SKM-1 (cell line): ENCODE measurements at regions not wholly inside any gene's neighbourhood (a gene's known extent, or its start where the extent isn't known, plus 50 kb on each side); places are given as distances from the start of the nearest gene placed in this dataset.
"Not testable (repeated sequence)": the region's sequence is repeated elsewhere in the genome, so short reads cannot be mapped to it uniquely, and the experiment has no call there.

Experiments used
- DNase-seq: peaks from one replicate; lab custom pipeline; 2025; ENCODE audit not compliant: unreplicated experiment; lab: John Stamatoyannopoulos, UW

DNA sequence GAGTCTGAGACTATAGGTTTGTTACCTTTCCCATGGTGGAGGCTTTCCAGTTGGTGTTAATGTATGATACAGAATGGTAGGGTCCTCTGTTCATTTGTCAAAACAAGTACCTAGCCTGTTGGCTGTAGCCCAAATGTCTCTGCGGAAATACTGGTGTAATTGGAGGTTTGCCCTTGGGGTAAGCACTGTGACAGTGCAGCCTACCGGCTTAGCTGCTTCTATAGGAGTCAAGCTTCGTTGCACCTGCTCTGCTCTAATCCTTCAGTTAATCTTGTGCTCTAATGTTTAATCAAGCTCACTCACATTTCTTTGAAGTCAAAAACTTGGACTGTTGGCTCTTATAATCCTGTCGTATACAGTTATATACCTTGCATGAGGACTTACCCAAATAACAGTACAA is 203.4 kb downstream of the CCNG2 start:
- DNase-seq = no peak

DNA sequence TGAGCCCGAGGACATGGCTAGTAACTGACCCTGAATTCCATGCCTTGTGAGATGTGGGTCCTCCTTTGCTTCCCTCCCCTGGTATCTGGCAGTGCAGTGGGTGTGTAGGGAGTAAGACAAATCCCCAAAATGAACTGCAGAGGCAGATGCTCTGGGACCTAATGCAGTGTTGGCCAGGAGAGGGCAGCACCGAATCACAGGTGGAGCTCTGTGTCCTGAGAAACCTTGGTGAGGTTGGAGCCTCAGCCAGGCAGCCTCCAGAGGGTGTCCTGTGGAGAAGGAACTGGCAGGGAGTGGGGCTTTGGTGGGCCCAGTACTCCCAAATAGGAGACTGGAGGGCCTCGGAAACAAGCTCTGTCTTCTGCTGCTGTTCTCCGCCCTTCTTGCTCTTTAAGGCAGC is 209.9 kb downstream of the CCNG2 start:
- DNase-seq = not testable (repeated sequence)

DNA sequence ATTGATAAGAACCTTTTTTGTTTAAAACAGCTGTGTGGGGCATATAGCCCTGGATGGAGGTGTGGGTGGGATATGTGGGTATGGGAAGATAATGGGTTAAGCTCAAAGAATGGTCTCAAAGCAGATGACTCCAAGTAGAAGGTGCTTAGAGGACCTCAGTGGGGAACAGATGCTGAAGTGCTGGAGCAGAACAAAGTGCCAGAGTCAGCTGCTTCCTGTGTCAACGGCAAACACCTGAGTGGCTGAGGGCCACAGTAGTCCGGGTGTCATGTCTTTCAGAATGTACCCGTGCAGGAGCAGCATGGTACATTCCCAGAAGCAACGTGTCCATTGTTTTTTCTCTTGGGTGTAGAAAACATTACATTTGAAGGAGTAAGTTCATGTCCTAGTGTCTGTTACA is 210.6 kb downstream of the CCNG2 start:
- no peak for DNase-seq

- no peak for DNase-seq
These were observed 215.4 kb downstream of the CCNG2 start for GRCh38 chr4:77372375-77372774.

- no peak for DNase-seq
These were observed 219.0 kb downstream of the CCNG2 start for GRCh38 chr4:77375866-77376607.

- DNase-seq = no peak
These were observed 219.9 kb downstream of the CCNG2 start for GRCh38 chr4:77376788-77377460.

- DNase-seq = no peak
These were observed 221.5 kb upstream of the CXCL13 start for GRCh38 chr4:77384094-77384493.

- DNase-seq = peak; percentile 42
These were observed 220.3 kb upstream of the CXCL13 start for GRCh38 chr4:77385124-77385969.

- DNase-seq = no peak
These were observed 211.6 kb upstream of the CXCL13 start for GRCh38 chr4:77393996-77394395.

- no peak for DNase-seq
These were observed 210.1 kb upstream of the CXCL13 start for GRCh38 chr4:77395481-77395880.

DNA sequence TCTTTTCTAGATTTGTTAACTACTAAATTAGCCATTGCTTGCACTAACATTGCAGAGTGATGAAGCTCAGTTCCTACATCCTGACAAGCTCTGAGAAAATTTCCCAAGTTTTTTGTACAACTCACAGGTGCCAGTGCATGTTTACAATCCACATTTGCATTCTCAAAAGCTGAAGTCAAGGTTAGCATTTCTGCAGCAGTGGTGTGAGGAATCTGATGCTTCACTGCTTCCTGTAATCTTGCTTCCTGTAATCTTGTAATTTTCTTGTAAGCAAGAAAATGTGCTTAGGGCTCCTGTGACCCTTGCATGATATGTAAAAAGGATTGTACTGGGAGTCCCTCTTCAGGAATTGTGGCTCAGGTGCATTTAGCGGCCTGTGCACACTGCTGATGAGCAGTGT is 207.4 kb upstream of the CXCL13 start:
- no peak for DNase-seq

GRCh38 chr4:77399831-77400230 is 205.8 kb upstream of the CXCL13 start:
- no peak for DNase-seq

DNA sequence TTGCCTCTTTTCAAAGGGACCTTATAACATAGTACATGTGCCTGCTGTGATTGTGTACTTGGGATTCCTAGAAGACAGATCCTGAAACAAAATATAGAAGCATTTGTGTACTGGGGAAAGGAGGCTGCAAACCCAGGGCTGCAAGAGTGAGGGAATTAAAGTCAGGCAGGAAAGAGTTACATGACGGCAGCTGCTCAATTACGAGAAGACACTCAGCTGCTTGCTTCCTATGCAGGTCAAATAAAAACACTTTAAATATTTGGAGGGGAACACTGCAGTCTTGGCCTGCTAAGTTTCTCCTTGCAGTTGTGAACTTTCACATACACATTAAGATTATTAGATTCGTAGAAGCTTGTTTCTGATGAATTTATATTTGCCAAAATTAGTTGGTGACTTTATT is 191.9 kb upstream of the CXCL13 start:
- DNase-seq = no peak

GRCh38 chr4:77415689-77416088 is 189.9 kb upstream of the CXCL13 start:
- DNase-seq = no peak

- no peak for DNase-seq
These were observed 187.3 kb upstream of the CXCL13 start for GRCh38 chr4:77418333-77418732.

- DNase-seq = no peak
These were observed 174.8 kb upstream of the CXCL13 start for GRCh38 chr4:77430847-77431246.

GRCh38 chr4:77431546-77431945 is 174.1 kb upstream of the CXCL13 start:
- no peak for DNase-seq

- no peak for DNase-seq
These were observed 172.8 kb upstream of the CXCL13 start for GRCh38 chr4:77432717-77433417.

DNA sequence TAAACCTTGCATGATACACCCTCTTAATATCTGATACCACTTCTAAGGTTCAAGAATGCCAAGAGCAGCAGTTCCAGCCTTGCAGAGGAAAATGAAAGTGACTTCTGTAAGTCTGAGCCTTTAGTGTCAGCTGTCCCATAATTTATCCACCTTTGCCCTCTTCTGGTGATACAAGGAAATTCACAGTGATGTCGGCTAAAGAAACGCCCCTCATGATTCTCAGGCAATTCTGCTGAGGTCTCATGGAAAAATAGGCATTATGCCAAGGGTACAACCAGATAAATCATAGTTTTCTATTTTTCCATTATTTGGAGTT is 172.2 kb upstream of the CXCL13 start:
- peak; percentile 48 for DNase-seq

GRCh38 chr4:77434299-77435092 is 171.1 kb upstream of the CXCL13 start:
- DNase-seq = no peak

DNA sequence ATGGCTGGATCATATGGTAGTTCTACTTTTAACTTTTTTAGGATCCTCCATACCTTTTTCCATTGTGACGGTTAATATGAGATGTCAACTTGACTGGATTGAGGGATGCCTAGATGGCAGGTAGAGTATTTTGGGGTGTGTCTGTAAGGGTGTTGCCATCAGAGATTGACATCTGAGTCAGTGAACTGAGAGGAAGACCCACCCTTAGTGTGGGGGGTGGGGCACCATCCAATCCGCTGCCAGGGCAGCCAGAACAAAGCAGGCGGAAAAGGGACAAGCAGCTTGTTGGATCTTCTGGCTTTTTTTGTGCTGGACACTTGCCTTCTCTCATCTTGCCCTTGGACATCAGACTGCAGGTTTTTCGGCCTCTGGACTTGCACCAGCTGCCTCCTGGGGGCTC is 168.5 kb upstream of the CXCL13 start:
- DNase-seq = no peak
